ENCODE measurements at regions not wholly inside any gene's neighbourhood (a gene's known extent, or its start where the extent isn't known, plus 50 kb on each side); places are given as distances from the start of the nearest gene placed in this dataset.
A peak's percentile ranks its signal among the peaks of the same experiment; 100 is the strongest.

- no TSS peak for BruUV-seq (replicated peaks)
- Histone ChIP-seq H3K27ac (ENCODE audit: low read depth, low read length, poor library complexity, severe bottlenecking) (no peak overlapping the region), H3K4me3 (ENCODE audit: low read depth, low read length, poor library complexity, severe bottlenecking) (no peak overlapping the region), H3K9me3 (ENCODE audit: low read depth, low read length, poor library complexity, severe bottlenecking) (peaks cover 7% of the 10 kb centered on the region), H3K36me3 (ENCODE audit: insufficient read depth, low read length, poor library complexity, severe bottlenecking) (no peaks in the 10 kb centered on the region), H3K27me3 (replicated peaks; ENCODE audit: insufficient read depth, low read depth, low read length, poor library complexity) (no peaks in the 10 kb centered on the region), H3K4me1 (ENCODE audit: insufficient read depth, low read length, poor library complexity, severe bottlenecking) (no peaks in the 10 kb centered on the region)
- ChIA-PET CTCF (no interaction called here), POLR2A (ENCODE audit: low non-redundant PET) (no interaction called here)
- intact Hi-C loops (cut with micrococcal nuclease; ENCODE audit: unreplicated experiment), result no loop called here
- no peak for DNase-seq (ENCODE audit: low spot score)
- TF ChIP-seq CTCF (conservative IDR thresholded peaks at IDR 0.05; ENCODE audit: low read depth, low read length) (no peak), EZH2 (IDR thresholded peaks at IDR 0.05; ENCODE audit: borderline replicate concordance, low read depth, low read length, poor library complexity, severe bottlenecking) (no peak)
Observed at GRCh38 chr7:9407816-9408215, 974.4 kb downstream of the NXPH1 start.

- ChIA-PET CTCF (no interaction called here), POLR2A (ENCODE audit: low non-redundant PET) (no interaction called here)
- H3K27ac ChIP-seq (ENCODE audit: low read depth, low read length, poor library complexity, severe bottlenecking), result no peak overlapping the region
- H3K4me3 ChIP-seq (ENCODE audit: low read depth, low read length, poor library complexity, severe bottlenecking), result no peak overlapping the region
- no peak for TF ChIP-seq CTCF (conservative IDR thresholded peaks at IDR 0.05; ENCODE audit: low read depth, low read length)
- TF ChIP-seq EZH2 (IDR thresholded peaks at IDR 0.05; ENCODE audit: borderline replicate concordance, low read depth, low read length, poor library complexity, severe bottlenecking), result no peak
- DNase-seq (ENCODE audit: low spot score), result no peak
- H3K36me3 ChIP-seq (ENCODE audit: insufficient read depth, low read length, poor library complexity, severe bottlenecking), result no peaks in the 10 kb centered on the region
- intact Hi-C loops (cut with micrococcal nuclease; ENCODE audit: unreplicated experiment), result no loop called here
- no peaks in the 10 kb centered on the region for H3K4me1 ChIP-seq (ENCODE audit: insufficient read depth, low read length, poor library complexity, severe bottlenecking)
- H3K27me3 ChIP-seq (replicated peaks; ENCODE audit: insufficient read depth, low read depth, low read length, poor library complexity), result no peaks in the 10 kb centered on the region
- no TSS peak for BruUV-seq (replicated peaks)
- peaks cover 3% of the 10 kb centered on the region for H3K9me3 ChIP-seq (ENCODE audit: low read depth, low read length, poor library complexity, severe bottlenecking)
Observed at GRCh38 chr7:9453521-9453920, 1020.1 kb downstream of the NXPH1 start.

GRCh38 chr7:9488555-9488954 is 1055.1 kb downstream of the NXPH1 start:
- no peaks in the 10 kb centered on the region for H3K36me3 ChIP-seq (ENCODE audit: insufficient read depth, low read length, poor library complexity, severe bottlenecking)
- no peak overlapping the region for H3K27ac ChIP-seq (ENCODE audit: low read depth, low read length, poor library complexity, severe bottlenecking)
- peak; percentile 36 for DNase-seq (ENCODE audit: low spot score)
- intact Hi-C loops (cut with micrococcal nuclease; ENCODE audit: unreplicated experiment), result no loop called here
- no peaks in the 10 kb centered on the region for H3K27me3 ChIP-seq (replicated peaks; ENCODE audit: insufficient read depth, low read depth, low read length, poor library complexity)
- no peak overlapping the region for H3K4me3 ChIP-seq (ENCODE audit: low read depth, low read length, poor library complexity, severe bottlenecking)
- TF ChIP-seq EZH2 (IDR thresholded peaks at IDR 0.05; ENCODE audit: borderline replicate concordance, low read depth, low read length, poor library complexity, severe bottlenecking) (no peak), CTCF (conservative IDR thresholded peaks at IDR 0.05; ENCODE audit: low read depth, low read length) (no peak)
- no TSS peak for BruUV-seq (replicated peaks)
- no peaks in the 10 kb centered on the region for H3K4me1 ChIP-seq (ENCODE audit: insufficient read depth, low read length, poor library complexity, severe bottlenecking)
- H3K9me3 ChIP-seq (ENCODE audit: low read depth, low read length, poor library complexity, severe bottlenecking), result peaks cover 9% of the 10 kb centered on the region
- ChIA-PET POLR2A (ENCODE audit: low non-redundant PET) (no interaction called here), CTCF (no interaction called here)
